K562 (cell line): ENCODE measurements at regions not wholly inside any gene's neighbourhood (a gene's known extent, or its start where the extent isn't known, plus 50 kb on each side); places are given as distances from the start of the nearest gene placed in this dataset.

Experiments
- ATAC-seq: fragments of 200-7000 bp; cut with Tn5 transposase; 3 replicates; pipeline ENCODE4 v1.9.1; 2020; ENCODE audit warnings: moderate library complexity
- BruUV-seq: library from RNA; stranded (reverse); fragments of 400-500 nt; replicated peaks from 2 replicates; lab custom pipeline; 2021; lab: Mats Ljungman, UMichigan
- CTCF ChIA-PET: fragments of 300-600 bp; formaldehyde crosslinking; extraction: SDS; loops from one replicate; lab custom pipeline; 2021; ENCODE audit warnings: low intra/inter-chr PET ratio; lab: Yijun Ruan, JAX
- POLR2A ChIA-PET: fragments of 300-600, 350-650 bp; sonication (Branson Sonifier 250); formaldehyde crosslinking; extraction: SDS; loops from one replicate; lab custom pipeline; 2021; ENCODE audit warnings: antibody characterized with exemption, inconsistent platforms; lab: Yijun Ruan, JAX
- DNase-seq, 4 experiments: peaks; one replicate each; pipeline versions ENCODE4 v3.0.0 to v3.0.0-alpha.2; 2011 to 2018; ENCODE audit warnings: low spot score in 3 of 4, mixed read lengths in 3 of 4; ENCODE audit errors: extremely low read depth in 1 of 4
- FAIRE-seq: peaks from 2 replicates; lab custom pipeline; 2011; peaks lifted over from hg19 to GRCh38; lab: Jason Lieb, UNC
- H2AFZ ChIP-seq: 2 replicates; pipeline ENCODE4 v1.6.0; 2011; ENCODE audit warnings: low read depth, low read length, control low read depth, inconsistent platforms
- H3K27ac ChIP-seq: fragments of 200-600 bp; 3 replicates; pipeline ENCODE4 v1.8.0; 2011; ENCODE audit warnings: low read depth, mild to moderate bottlenecking, control low read depth, inconsistent platforms, low read length, moderate library complexity, mixed read lengths; ENCODE audit errors: extremely low read depth
- H3K27me3 ChIP-seq, 2 experiments: fragments of 300-600 bp in 1 of 2; 2 replicates in 1 of 2; 3 replicates in 1 of 2; pipeline versions ENCODE4 v1.6.0 to v1.8.0; 2011; ENCODE audit warnings: inconsistent platforms in 2 of 2, low read length in 2 of 2, mild to moderate bottlenecking in 1 of 2, mixed read lengths in 1 of 2, moderate library complexity in 1 of 2; ENCODE audit not compliant: control insufficient read depth in 2 of 2, insufficient read depth in 2 of 2
- H3K36me3 ChIP-seq: fragments of 300-600 bp; 3 replicates; pipeline ENCODE4 v1.8.0; 2011; ENCODE audit warnings: mild to moderate bottlenecking, low read length, inconsistent platforms; ENCODE audit not compliant: control insufficient read depth, insufficient read depth
- H3K4me1 ChIP-seq, 2 experiments: fragments of 200-600 bp in 1 of 2; replicated peaks in 1 of 2; 2 replicates in 1 of 2; 3 replicates in 1 of 2; pipeline versions ENCODE4 v1.5.1 to v1.8.0; 2011; ENCODE audit warnings: inconsistent platforms in 2 of 2, low read length in 2 of 2, mild to moderate bottlenecking in 1 of 2, mixed read lengths in 1 of 2, moderate library complexity in 1 of 2; ENCODE audit not compliant: control insufficient read depth in 2 of 2, insufficient read depth in 2 of 2
- H3K4me2 ChIP-seq: 2 replicates; pipeline ENCODE4 v1.6.1; 2011; ENCODE audit warnings: low read length, control low read depth, inconsistent platforms, mixed read lengths; ENCODE audit not compliant: insufficient read depth
- H3K4me3 ChIP-seq: fragments of 200-600 bp; sonication (generic), shearing (Covaris generic); 2 replicates; pipeline ENCODE4 v1.5.1; 2016; ENCODE audit warnings: control low read depth, inconsistent platforms
- H3K79me2 ChIP-seq: fragments of 200-600 bp; 3 replicates; pipeline ENCODE4 v1.8.0; 2011; ENCODE audit warnings: low read length, inconsistent platforms; ENCODE audit not compliant: control insufficient read depth, insufficient read depth
- H3K9ac ChIP-seq, 2 experiments: 2 replicates each; pipeline versions ENCODE4 v1.6.0 to v1.6.1; 2011; ENCODE audit warnings: low read depth in 2 of 2, low read length in 2 of 2, control low read depth in 1 of 2, inconsistent platforms in 1 of 2, mild to moderate bottlenecking in 1 of 2, mixed read lengths in 1 of 2; ENCODE audit not compliant: insufficient read depth in 1 of 2
- H3K9me1 ChIP-seq: one replicate; pipeline ENCODE4 v1.6.0; 2011; ENCODE audit warnings: inconsistent platforms, mild to moderate bottlenecking, low read length, moderate library complexity; ENCODE audit not compliant: control insufficient read depth, insufficient read depth
- H3K9me3 ChIP-seq: replicated peaks from 2 replicates; pipeline ENCODE4 v1.5.1; 2011; ENCODE audit warnings: low read depth, low read length, inconsistent platforms; ENCODE audit not compliant: control insufficient read depth, insufficient read depth
- H4K20me1 ChIP-seq: replicated peaks from 2 replicates; pipeline ENCODE4 v1.6.1; 2011; ENCODE audit warnings: low read length, inconsistent platforms, mixed read lengths; ENCODE audit not compliant: control insufficient read depth, insufficient read depth
- HEY1 ChIP-seq: fragments of 250-450 bp; sonication (Bioruptor Pico); IDR thresholded peaks from 2 replicates; pipeline ENCODE4 v1.5.0; 2020; ENCODE audit warnings: mild to moderate bottlenecking, moderate library complexity, borderline replicate concordance
- HNRNPUL1 ChIP-seq: fragments of 200-400 bp; formaldehyde crosslinking; IDR thresholded peaks from 2 replicates; pipeline ENCODE4 v1.6.1; 2017; ENCODE audit warnings: low read length
- MAFF ChIP-seq: IDR thresholded peaks from 2 replicates; pipeline ENCODE4 v1.6.1; 2012; ENCODE audit warnings: low read length, improper control_type of control experiment
- MED1 ChIP-seq: sonication (generic); formaldehyde crosslinking; IDR thresholded peaks from 2 replicates; pipeline ENCODE4 v1.8.1; 2023; ENCODE audit warnings: missing genetic modification reagents, borderline replicate concordance
- PML ChIP-seq: IDR thresholded peaks from 2 replicates; pipeline ENCODE4 v1.6.1; 2012; ENCODE audit warnings: low read length, inconsistent platforms
- PTBP1 ChIP-seq: fragments of 200-400 bp; formaldehyde crosslinking; IDR thresholded peaks from 2 replicates; pipeline ENCODE4 v1.6.1; 2017; ENCODE audit warnings: low read depth, low read length
- YY1 ChIP-seq, 3 experiments: IDR thresholded peaks; 2 replicates each; pipeline ENCODE4 v1.6.1; 2011; ENCODE audit warnings: low read length in 2 of 3, mild to moderate bottlenecking in 2 of 3, moderate library complexity in 2 of 3, borderline replicate concordance in 1 of 3, control low read depth in 1 of 3, low read depth in 1 of 3; ENCODE audit not compliant: insufficient read depth in 3 of 3, insufficient replicate concordance in 2 of 3, control insufficient read depth in 1 of 3, insufficient read length in 1 of 3; ENCODE audit errors: extremely low read depth in 1 of 3
- ZNF121 ChIP-seq: sonication (generic); formaldehyde crosslinking; conservative IDR thresholded peaks from 2 replicates; pipeline ENCODE4 v1.8.0; 2022; ENCODE audit warnings: missing genetic modification reagents
- ZNF668 ChIP-seq: fragments of 250-450 bp; sonication (Bioruptor Pico); IDR thresholded peaks from 2 replicates; pipeline ENCODE4 v1.8.0; 2022; ENCODE audit warnings: mild to moderate bottlenecking, inconsistent platforms
- WGBS: fragments of 100-300 bp; shearing (Covaris generic); methylation state at CpG from one replicate; pipeline ENCODE4 v1.1.6; 2016; ENCODE audit warnings: low coverage, mixed read lengths; ENCODE audit not compliant: insufficient coverage; ENCODE audit errors: missing lambda C conversion rate; 5-methylcytosine and 5-hydroxymethylcytosine counted together
- in situ Hi-C: fragments of 300-500 bp; cut with MboI; formaldehyde crosslinking; loops from 4 replicates; pipeline ENCODE4 v1.15.0; 2018; ENCODE audit warnings: inconsistent platforms, mixed read lengths
- intact Hi-C: fragments of 100-400 bp; cut with micrococcal nuclease; formaldehyde crosslinking; loops from 2 replicates; pipeline ENCODE4 v1.14.2; 2022
- TF ChIP-seq, protein P1 (sequence below): fragments of 200-800 bp; sonication (Bioruptor generic); IDR thresholded peaks from 2 replicates; pipeline ENCODE4 v1.6.1; 2017; ENCODE audit warnings: missing genetic modification characterization, missing compliant biosample characterization
- TF ChIP-seq, protein P2 (sequence below): fragments of 450-650 bp; IDR thresholded peaks from 2 replicates; pipeline ENCODE4 v1.6.1; 2016; ENCODE audit warnings: antibody characterized with exemption
- TF ChIP-seq, protein P3 (sequence below): fragments of 250-450 bp; sonication (Bioruptor Pico); IDR thresholded peaks from 2 replicates; pipeline ENCODE4 v1.5.0; 2020; ENCODE audit warnings: mild to moderate bottlenecking

DNA sequence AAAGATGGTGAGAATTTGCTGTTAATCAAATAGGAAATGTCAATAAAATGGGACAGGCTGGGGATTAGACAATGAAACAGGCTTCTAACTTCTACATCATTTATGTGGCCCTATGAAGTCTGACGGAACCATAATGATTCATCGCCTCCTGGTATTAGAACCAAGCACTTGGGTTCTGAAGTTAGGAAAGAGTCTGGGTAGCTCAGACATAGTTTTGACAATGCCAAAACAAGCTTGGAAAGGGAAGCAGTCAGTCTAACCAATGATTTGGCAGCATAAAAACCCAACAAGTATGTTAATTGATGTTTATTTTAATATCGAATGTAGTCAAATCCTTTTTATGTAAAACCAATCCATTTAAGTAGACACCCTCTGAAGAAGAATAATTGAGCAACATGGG, 160.8 kb upstream of the RSPO3 start:
- Histone ChIP-seq H3K9me3 (no peaks in the 10 kb centered on the region), H3K27ac (no peak overlapping the region), H3K4me1 (no peaks in the 10 kb centered on the region), H3K36me3 (no peaks in the 10 kb centered on the region), H3K4me2 (no peak overlapping the region), H3K27me3 (no peaks in the 10 kb centered on the region), H2AFZ (no peak overlapping the region), H3K79me2 (no peaks in the 10 kb centered on the region), H3K9me1 (no peaks in the 10 kb centered on the region), H3K4me3 (no peak overlapping the region), H4K20me1 (no peaks in the 10 kb centered on the region), H3K9ac (no peak overlapping the region)
- DNase-seq (no peak), ATAC-seq (no peak), FAIRE-seq (no peak)
- no peak for TF ChIP-seq ZNF668 (CRISPR knock-in tag)
- TF ChIP-seq, protein P1, sequence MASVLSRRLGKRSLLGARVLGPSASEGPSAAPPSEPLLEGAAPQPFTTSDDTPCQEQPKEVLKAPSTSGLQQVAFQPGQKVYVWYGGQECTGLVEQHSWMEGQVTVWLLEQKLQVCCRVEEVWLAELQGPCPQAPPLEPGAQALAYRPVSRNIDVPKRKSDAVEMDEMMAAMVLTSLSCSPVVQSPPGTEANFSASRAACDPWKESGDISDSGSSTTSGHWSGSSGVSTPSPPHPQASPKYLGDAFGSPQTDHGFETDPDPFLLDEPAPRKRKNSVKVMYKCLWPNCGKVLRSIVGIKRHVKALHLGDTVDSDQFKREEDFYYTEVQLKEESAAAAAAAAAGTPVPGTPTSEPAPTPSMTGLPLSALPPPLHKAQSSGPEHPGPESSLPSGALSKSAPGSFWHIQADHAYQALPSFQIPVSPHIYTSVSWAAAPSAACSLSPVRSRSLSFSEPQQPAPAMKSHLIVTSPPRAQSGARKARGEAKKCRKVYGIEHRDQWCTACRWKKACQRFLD (CRISPR knock-in tag), result no peak
- no peak for TF ChIP-seq MED1 (CRISPR knock-in tag)
- TF ChIP-seq, protein P2, sequence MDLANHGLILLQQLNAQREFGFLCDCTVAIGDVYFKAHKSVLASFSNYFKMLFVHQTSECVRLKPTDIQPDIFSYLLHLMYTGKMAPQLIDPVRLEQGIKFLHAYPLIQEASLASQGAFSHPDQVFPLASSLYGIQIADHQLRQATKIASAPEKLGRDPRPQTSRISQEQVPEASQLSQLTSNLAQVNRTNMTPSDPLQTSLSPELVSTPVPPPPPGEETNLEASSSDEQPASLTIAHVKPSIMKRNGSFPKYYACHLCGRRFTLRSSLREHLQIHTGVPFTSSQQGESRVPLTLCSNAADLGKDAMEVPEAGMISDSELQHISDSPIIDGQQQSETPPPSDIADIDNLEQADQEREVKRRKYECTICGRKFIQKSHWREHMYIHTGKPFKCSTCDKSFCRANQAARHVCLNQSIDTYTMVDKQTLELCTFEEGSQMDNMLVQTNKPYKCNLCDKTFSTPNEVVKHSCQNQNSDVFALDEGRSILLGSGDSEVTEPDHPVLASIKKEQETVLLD, result no peak
- no peak for TF ChIP-seq YY1 (IDR thresholded peaks at IDR 0.05; ENCODE audit: borderline replicate concordance in 1 of 3, control insufficient read depth in 1 of 3, extremely low read depth in 1 of 3, insufficient read depth in 3 of 3, insufficient read length in 1 of 3, insufficient replicate concordance in 2 of 3, low read depth in 1 of 3, low read length in 2 of 3)
- TF ChIP-seq HNRNPUL1, result no peak
- no peak for TF ChIP-seq PTBP1
- TF ChIP-seq, protein P3, sequence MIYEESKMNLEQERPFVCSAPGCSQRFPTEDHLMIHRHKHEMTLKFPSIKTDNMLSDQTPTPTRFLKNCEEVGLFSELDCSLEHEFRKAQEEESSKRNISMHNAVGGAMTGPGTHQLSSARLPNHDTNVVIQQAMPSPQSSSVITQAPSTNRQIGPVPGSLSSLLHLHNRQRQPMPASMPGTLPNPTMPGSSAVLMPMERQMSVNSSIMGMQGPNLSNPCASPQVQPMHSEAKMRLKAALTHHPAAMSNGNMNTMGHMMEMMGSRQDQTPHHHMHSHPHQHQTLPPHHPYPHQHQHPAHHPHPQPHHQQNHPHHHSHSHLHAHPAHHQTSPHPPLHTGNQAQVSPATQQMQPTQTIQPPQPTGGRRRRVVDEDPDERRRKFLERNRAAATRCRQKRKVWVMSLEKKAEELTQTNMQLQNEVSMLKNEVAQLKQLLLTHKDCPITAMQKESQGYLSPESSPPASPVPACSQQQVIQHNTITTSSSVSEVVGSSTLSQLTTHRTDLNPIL (CRISPR knock-in tag), result no peak
- TF ChIP-seq PML, result no peak
- no peak for TF ChIP-seq ZNF121 (CRISPR knock-in tag)
- no peak for TF ChIP-seq HEY1
- TF ChIP-seq MAFF, result no peak
- ChIA-PET CTCF (no interaction called here), POLR2A (no interaction called here)
- no TSS peak for BruUV-seq
- in situ Hi-C loops, result no loop called here
- intact Hi-C loops, result no loop called here
- WGBS, result 0% methylated on average over 3 of the region's 3 CpGs
